Activated gamma-delta T cell (primary cell): ENCODE measurements at regions not wholly inside any gene's neighbourhood (a gene's known extent, or its start where the extent isn't known, plus 50 kb on each side); places are given as distances from the start of the nearest gene placed in this dataset.
"Not testable (repeated sequence)": the region's sequence is repeated elsewhere in the genome, so short reads cannot be mapped to it uniquely, and the experiment has no call there.

Experiments
- DNase-seq: peaks from one replicate; lab custom pipeline; 2025; lab: John Stamatoyannopoulos, UW

- DNase-seq, result not testable (repeated sequence)
These were observed 93.7 kb upstream of the BASP1 start for GRCh38 chr5:17123773-17124172.

DNA sequence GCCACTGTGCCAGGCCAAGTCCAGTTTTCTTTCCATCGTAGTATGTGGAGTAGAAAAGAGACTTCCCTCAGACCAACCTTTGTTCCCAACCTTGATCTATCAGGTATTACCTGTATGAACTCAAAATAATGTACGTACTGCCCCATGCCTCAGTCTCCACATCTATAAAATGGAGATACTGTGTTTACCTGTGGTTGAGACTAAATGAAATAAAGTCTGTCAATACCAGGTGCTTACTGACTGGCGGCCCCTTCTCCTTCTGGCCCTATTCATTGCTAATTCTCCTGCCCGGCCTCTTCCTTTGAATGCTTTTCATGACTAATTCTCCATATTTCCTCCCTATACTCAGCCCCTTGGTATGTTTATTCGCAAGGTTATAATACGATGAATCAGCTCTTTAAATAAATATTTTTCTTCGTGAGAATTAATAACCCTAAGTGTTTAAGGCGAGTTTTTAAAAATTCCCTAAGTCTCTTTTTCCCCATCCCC lies 89.6 kb upstream of the BASP1 start:
- no peak for DNase-seq

DNA sequence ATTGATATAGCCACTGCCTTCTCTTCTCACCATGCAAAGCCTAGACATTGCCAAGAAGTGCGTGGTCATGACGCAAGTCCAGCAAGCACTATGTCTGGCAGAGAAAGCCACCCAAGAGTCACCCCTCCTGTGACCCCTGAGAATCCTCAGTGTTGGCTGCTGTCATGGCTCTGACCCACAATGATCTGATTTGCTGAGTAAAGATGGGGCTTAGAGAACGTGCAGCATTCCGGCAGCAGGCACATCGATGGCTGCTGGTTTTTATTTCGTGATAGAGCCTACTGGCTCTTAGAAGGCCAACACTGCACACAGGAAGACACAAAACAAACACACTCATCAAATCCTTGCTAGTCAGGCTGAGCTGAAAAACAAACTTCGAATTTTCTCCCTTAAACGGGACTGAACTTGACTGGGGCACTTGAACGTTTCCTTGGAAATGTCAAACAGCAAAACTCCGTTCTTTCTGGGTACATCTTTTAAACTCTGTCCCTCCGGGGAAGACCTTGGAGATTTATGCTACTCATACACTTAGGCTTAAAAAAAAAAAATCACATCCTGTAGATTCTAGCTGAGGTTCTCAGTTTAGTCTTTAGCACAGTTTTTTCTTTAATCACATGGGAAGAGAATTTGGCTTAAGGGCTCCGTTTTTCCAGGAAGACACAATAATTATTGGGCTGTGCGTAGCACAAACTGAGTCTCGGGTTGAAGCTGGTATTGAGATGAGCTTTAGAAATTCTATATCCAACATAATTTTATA lies 88.2 kb upstream of the BASP1 start:
- DNase-seq, result no peak

GRCh38 chr5:17130302-17130701 lies 87.1 kb upstream of the BASP1 start:
- DNase-seq, result not testable (repeated sequence)

- no peak for DNase-seq
These were observed 84.9 kb upstream of the BASP1 start for GRCh38 chr5:17132444-17133083.

- no peak for DNase-seq
These were observed 82.4 kb upstream of the BASP1 start for GRCh38 chr5:17135050-17135449.

GRCh38 chr5:17143335-17143734 lies 74.1 kb upstream of the BASP1 start:
- DNase-seq, result no peak

GRCh38 chr5:17146280-17146841 lies 71.1 kb upstream of the BASP1 start:
- no peak for DNase-seq

DNA sequence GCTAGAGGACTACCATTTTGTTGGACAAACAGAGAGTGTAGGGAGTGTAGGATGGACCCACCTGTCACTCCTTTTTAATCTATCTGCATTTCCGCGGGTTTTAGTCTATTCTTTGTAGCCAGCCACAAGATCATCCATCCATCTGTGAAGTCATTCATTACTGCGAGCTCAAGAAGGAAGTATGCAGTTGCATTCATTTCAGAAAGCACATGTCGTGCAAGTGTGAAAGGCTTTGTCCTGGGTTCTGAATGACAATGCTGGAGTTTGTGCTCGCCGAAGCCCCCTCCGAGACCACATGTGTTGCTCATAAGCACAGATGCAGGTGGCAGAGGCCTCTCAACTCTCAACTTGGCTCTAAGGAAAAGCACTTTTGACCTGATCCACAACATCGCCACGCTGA lies 70.3 kb upstream of the BASP1 start:
- DNase-seq, result no peak

GRCh38 chr5:17147617-17148016 lies 69.8 kb upstream of the BASP1 start:
- no peak for DNase-seq

DNA sequence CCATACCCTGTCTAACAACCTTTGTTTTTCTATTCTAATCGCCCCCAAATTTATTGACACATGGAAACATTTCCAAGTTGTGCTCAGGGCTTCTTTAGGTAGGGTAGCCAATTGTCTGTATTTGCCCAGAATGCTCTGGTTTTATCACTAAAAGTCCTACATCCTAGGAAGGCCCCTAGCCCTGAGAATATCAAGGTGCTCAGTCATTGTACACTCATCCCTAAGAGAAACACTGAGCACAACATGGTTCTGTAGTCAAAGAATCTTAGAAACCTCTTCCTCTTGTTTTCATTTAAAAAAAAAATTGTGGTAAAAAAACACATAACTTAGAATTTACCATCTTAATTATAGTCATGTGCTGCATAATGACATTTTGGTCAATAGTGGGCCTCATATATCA lies 69.0 kb upstream of the BASP1 start:
- no peak for DNase-seq

GRCh38 chr5:17149786-17150185 lies 67.6 kb upstream of the BASP1 start:
- no peak for DNase-seq

GRCh38 chr5:17150531-17150930 lies 66.9 kb upstream of the BASP1 start:
- DNase-seq, result no peak

GRCh38 chr5:17151686-17152085 lies 65.7 kb upstream of the BASP1 start:
- DNase-seq, result no peak

DNA sequence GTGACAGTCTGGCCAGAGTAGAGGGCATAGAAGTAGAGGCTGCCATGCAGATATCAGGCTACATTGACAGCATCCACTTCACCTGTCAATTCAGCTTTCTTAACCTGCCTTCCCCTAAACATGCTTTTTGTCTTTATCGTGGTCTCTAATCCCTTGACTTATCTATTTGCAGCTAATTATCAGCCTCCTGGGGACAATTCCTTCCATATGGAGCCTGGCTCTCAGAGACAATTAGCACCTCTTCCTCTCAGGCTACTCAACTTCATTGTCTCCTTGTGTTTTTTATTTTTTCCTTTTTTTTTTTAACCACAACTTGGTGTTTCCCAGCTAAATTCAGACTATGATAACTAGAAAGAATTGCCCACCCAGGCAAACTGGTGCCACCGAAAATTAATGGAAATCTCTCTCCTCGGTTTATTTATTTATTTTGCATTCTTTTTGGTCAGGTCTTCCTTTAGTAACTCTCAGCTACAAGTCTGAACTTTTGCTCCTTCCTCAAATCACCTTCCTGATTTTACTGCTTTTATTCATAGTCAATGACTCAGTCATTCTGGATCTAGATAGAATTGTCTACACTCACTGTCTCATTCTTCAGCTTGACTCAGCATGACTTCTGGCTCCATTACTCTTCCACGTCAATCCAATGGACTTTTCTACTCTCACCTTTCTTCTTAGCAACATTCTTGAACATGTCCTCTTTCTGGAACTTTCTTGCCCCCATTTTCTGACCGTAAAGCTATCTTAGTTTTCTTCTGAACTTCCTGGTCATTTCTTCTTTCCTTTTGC lies 63.0 kb upstream of the BASP1 start:
- no peak for DNase-seq

GRCh38 chr5:17156463-17156862 lies 61.0 kb upstream of the BASP1 start:
- no peak for DNase-seq

GRCh38 chr5:17157294-17157693 lies 60.1 kb upstream of the BASP1 start:
- no peak for DNase-seq

DNA sequence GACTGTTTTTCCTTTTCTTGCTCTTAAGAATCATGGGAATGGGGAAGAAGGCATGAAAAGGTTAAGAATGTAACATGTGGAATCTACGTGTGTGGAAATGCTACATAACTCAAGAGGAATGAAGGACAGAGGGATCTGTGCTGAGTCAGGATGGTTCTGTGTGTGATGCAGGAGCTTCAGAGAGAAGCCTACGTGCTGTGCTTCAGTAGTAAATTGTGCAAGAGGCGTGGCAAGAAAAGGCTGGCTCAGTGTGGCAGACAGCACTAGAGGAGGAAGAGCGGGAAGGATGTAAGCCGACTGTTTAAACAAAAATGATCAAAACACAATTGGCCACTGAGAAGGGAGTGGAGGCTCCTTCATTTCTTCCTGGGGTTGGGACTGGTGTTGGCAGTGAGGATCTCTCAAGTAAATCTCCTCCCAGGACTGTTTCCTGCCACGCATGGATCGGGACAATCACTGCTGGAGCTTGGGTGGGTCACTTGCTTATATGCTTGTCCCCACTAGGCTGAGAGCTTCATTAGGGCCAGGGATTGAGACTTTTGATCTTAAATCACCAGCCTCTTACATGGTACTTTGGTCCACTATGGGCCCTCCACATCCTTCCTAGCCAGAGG lies 59.4 kb upstream of the BASP1 start:
- no peak for DNase-seq

DNA sequence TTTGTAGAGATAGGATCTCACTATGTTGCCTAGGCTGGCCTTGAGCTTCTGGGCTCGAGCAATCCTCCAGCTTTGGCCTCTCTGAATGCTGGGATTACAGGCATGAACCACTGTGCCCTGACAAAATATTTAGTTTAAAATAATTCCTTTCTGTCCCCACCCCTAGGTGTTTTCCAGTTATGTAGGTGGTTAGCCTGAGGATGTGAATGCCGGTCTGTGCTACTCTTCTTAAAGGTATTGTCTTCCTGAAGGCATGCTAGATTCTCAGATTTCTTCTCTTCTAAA lies 56.7 kb upstream of the BASP1 start:
- DNase-seq, result no peak

DNA sequence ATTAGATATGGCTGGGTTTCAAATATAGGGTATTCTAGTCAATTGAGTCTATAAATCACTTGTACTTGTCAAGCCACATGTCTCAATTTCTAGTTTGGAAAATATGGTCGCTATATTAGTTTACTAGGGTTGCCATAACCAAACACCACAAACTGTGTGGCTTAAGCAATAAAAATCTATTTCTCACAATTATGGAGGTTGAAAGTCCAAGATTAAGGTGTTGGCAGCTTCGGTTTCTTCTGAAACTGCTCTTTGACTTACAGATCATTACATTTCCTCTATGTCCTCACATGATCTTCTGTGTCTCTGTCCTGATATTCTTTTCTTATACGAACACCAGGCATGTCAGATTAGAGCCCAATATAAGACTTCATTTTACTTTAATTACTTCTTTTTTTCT lies 55.8 kb upstream of the BASP1 start:
- DNase-seq, result no peak

DNA sequence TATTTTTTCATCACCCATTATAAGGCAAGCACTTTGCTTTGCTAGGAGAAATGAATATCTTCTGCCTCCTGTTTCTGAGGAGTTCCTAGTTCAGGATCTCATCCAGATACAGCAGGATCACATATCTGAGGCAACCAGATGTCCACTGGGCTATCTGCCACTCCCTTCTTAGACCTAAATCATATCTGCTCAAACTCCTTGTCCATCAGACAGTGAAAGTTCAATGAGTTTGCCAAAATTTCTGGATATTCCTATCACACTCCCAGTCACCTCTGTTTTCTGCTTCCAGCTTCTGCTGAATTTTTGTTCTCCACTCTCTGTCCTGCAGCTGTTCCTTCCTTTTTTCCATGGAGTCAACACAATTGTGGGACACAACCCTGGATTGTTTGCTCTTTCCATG lies 54.2 kb upstream of the BASP1 start:
- no peak for DNase-seq

DNA sequence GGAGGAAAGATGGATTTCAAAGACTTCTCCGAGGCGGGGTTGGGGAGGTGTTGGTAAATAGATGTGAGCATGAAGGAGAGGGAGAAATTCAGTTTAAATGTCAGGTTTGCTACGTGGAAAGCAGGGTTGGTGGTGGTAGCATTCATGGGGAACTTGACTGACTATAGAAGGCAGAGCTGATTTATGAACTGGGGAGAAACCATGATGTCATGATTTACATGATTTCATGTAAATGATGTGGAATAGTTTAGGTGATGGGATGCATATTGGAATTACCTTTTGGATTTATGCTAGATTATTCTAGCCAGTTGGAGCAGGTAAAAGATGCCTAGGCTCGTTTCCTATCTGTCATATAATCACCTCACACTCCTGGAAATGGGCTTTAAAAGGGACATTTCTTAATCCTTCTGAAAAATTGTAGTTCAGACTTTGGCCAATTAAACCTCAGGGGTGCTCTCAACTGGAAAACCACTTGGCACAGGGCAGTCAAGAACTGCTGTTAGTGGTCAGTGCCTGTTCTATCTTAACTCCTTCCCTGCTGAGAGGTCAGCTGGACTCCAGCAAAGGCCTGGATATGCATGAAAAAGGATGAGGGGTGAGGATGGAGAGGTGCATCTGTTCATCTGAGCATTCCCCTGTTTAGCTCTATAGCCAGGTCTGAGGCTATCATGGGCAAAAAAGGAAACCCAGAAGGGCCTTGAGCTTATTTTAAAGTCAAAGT lies 50.1 kb upstream of the BASP1 start:
- DNase-seq, result no peak
